Fibroblast of villous mesenchyme (primary cell): ENCODE measurements at regions not wholly inside any gene's neighbourhood (a gene's known extent, or its start where the extent isn't known, plus 50 kb on each side); places are given as distances from the start of the nearest gene placed in this dataset.

Experiments
- DNase-seq: peaks from one replicate; pipeline ENCODE4 v3.0.0-alpha.2; 2010; ENCODE audit warnings: low read depth
- H3K4me3 ChIP-seq: 2 replicates; pipeline ENCODE4 v1.5.1; 2011; ENCODE audit warnings: low read depth, mild to moderate bottlenecking, low read length
- TF ChIP-seq, protein P1 (sequence below): IDR thresholded peaks from 2 replicates; pipeline ENCODE4 v1.5.1; 2012; ENCODE audit warnings: low read depth, mild to moderate bottlenecking, low read length; ENCODE audit not compliant: insufficient read depth

DNA sequence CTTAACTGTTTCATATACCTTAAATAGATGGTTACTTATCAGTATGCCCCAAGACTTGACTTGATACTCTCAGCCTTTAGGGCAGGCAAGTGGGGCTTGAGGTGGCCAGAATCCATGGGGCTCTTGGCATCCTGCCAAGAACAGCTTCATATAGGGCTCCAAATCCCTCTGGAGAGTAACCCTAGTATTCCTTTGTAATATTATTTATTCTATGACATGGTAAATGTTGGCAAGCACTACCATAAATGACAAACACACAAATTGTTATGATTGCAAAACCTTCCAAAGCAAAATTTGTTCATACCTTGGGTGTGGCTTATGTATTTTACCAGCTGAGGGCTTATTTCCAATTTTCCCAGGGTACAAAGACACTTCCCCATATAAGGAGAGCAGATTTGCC lies 257.4 kb upstream of the TRPC7 start:
- TF ChIP-seq, protein P1, sequence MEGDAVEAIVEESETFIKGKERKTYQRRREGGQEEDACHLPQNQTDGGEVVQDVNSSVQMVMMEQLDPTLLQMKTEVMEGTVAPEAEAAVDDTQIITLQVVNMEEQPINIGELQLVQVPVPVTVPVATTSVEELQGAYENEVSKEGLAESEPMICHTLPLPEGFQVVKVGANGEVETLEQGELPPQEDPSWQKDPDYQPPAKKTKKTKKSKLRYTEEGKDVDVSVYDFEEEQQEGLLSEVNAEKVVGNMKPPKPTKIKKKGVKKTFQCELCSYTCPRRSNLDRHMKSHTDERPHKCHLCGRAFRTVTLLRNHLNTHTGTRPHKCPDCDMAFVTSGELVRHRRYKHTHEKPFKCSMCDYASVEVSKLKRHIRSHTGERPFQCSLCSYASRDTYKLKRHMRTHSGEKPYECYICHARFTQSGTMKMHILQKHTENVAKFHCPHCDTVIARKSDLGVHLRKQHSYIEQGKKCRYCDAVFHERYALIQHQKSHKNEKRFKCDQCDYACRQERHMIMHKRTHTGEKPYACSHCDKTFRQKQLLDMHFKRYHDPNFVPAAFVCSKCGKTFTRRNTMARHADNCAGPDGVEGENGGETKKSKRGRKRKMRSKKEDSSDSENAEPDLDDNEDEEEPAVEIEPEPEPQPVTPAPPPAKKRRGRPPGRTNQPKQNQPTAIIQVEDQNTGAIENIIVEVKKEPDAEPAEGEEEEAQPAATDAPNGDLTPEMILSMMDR, result no peak
- H3K4me3 ChIP-seq, result no peak overlapping the region
- peak; percentile 8 for DNase-seq

DNA sequence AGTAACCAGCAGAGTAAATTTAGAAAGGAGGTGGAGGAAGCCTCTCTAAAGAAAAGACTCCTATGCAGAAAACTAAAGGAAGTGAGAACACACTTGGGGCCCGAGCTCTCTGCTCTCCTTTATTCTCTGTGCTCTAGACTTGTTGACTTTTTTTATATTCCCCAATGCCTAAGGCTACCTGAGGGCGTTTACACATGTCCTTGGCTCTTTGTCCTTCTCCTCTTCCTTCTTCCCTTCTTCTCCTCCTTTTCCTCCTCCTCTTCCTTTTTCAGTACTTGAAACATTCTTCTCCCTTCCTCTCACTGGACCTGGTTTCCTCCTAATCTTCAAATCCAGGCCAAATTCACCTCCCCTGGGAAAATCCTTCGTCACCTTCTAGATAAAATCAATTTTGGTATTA lies 256.4 kb upstream of the TRPC7 start:
- no peak overlapping the region for H3K4me3 ChIP-seq
- DNase-seq, result no peak
- TF ChIP-seq, protein P1, result no peak

GRCh38 chr5:136620621-136621020 lies 255.3 kb upstream of the TRPC7 start:
- TF ChIP-seq, protein P1, result no peak
- DNase-seq, result no peak
- no peak overlapping the region for H3K4me3 ChIP-seq

DNA sequence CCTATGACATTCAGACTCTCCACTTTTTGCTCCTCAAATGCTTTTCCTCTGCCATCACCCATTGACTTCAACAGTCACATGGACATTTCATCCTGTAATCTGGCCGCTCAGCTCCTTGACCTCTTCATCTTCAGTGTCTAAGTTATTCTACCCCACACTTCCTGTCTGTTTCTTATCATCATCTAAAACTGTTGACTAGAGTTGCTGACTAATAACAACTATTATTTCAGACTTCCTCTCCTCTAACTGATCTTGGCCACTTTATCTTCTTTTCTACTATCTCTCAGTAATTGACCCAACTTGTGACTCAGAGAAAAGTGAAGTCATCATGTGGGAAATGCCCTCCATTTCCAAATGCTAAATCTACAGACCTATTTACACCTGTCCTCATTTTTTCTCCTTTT lies 254.7 kb upstream of the TRPC7 start:
- TF ChIP-seq, protein P1, result no peak
- DNase-seq, result peak; percentile 85
- H3K4me3 ChIP-seq, result no peak overlapping the region

DNA sequence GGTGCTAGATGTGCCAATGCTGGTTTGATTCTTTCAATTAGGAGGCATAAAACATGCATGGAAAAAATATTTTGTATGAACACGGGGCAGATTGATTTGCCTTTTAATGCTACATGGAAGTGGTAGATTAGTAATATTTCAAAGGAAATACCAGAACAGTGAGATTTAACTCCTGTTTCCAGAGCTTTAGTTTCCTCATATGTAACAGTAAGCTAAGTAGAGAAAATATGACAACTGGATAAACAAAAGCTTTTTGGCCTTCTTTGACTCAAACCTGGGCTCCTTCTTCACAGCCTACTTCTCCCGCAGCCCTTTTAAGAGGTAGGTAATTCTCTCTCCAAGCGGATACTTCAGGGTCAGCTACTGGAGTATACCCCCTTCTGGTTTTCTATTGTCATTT lies 254.2 kb upstream of the TRPC7 start:
- DNase-seq, result no peak

DNA sequence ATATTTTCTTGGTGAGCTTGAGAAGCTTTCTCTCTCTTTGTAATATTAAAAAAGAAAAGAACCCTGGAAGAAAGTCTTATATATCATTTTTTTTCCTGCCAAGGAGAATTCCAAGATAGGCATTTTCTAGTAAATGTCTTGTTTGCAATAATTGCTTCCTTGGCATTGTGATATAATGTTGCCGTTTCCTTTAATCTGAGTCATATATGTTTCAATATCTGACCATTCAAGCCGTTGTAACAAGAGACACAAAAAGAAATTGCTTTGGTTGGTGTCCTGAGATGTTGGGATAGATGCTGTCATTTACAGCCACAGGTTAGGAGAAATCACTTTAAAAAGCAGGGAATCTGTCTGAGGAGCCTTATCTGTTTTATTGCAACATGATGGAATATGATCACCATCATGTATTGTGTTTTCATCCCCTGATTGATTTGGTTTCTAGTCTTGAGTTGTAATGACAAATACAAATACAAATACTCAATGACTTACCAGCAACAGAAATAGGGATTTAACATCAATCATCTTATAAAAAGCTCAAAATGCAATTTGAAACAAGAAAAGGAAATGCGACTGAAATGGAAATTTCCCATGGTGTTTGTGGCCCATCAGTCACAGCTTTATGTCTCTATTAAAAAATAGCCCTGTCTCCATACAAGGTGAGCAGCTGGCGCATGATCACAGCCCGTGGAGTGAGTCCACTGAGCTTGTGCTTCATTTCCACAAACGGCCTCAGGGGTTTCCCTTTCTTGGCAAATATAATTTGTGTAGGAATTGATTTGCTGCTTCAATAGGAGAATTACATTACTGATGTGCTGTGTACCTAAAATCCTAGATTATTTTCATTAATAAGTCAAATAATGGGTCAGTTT lies 250.1 kb upstream of the TRPC7 start:
- DNase-seq, result no peak
- TF ChIP-seq, protein P1, result no peak
- H3K4me3 ChIP-seq, result no peak overlapping the region

More for the DNA sequence above, 254.2 kb upstream of the TRPC7 start:
- H3K4me3 ChIP-seq, result no peak overlapping the region
- TF ChIP-seq, protein P1, result no peak
